Muscle layer of duodenum (tissue), 2 donors: ENCODE measurements at regions not wholly inside any gene's neighbourhood (a gene's known extent, or its start where the extent isn't known, plus 50 kb on each side); places are given as distances from the start of the nearest gene placed in this dataset.

Experiments used
- H3K27ac ChIP-seq: one replicate; pipeline ENCODE4 v1.7.0; 2013; ENCODE audit warnings: mild to moderate bottlenecking, low read length
- H3K27me3 ChIP-seq: one replicate; pipeline ENCODE4 v1.7.0; 2013; ENCODE audit warnings: low read depth, mild to moderate bottlenecking, control low read depth, low read length
- H3K36me3 ChIP-seq, 2 donors: one replicate each; pipeline ENCODE4 v1.7.0; 2013; ENCODE audit warnings: low read length in 2 of 2, control low read depth in 1 of 2, mild to moderate bottlenecking in 1 of 2; ENCODE audit not compliant: insufficient read depth in 2 of 2, control insufficient read depth in 1 of 2
- H3K4me1 ChIP-seq, 2 donors: one replicate each; pipeline ENCODE4 v1.7.0; 2013; ENCODE audit warnings: low read length in 2 of 2, mild to moderate bottlenecking in 2 of 2, control low read depth in 1 of 2, moderate library complexity in 1 of 2; ENCODE audit not compliant: insufficient read depth in 2 of 2, control insufficient read depth in 1 of 2
- H3K4me3 ChIP-seq, 2 donors: one replicate each; pipeline ENCODE4 v1.7.0; 2013; ENCODE audit warnings: low read length in 2 of 2, low read depth in 1 of 2, mild to moderate bottlenecking in 1 of 2
- H3K9me3 ChIP-seq, 2 donors: one replicate each; pipeline ENCODE4 v1.7.0; 2013; ENCODE audit warnings: low read length in 2 of 2, control low read depth in 1 of 2, mild to moderate bottlenecking in 1 of 2; ENCODE audit not compliant: control insufficient read depth in 1 of 2
- donor health status: healthy.

- Histone ChIP-seq H3K9me3 (no peaks in the 10 kb centered on the region), H3K27me3 (no peaks in the 10 kb centered on the region), H3K27ac (no peak overlapping the region), H3K36me3 (no peaks in the 10 kb centered on the region), H3K4me1 (no peaks in the 10 kb centered on the region), H3K4me3 (no peak overlapping the region)
These were observed 53.9 kb upstream of the ALOX12 start for GRCh38 chr17:6941989-6942388.

GRCh38 chr17:6943406-6943805 lies 52.4 kb upstream of the ALOX12 start:
- no peak overlapping the region for H3K27ac ChIP-seq
- no peaks in the 10 kb centered on the region for H3K9me3 ChIP-seq
- H3K36me3 ChIP-seq, result no peaks in the 10 kb centered on the region
- H3K4me1 ChIP-seq, result no peaks in the 10 kb centered on the region
- no peak overlapping the region for H3K4me3 ChIP-seq
- no peaks in the 10 kb centered on the region for H3K27me3 ChIP-seq
